ENCODE measurements at regions not wholly inside any gene's neighbourhood (a gene's known extent, or its start where the extent isn't known, plus 50 kb on each side); places are given as distances from the start of the nearest gene placed in this dataset.
A peak's percentile ranks its signal among the peaks of the same experiment; 100 is the strongest.

- no peak for TF ChIP-seq CTCF (IDR thresholded peaks at IDR 0.05)
- intact Hi-C loops (cut with DNase I): no loop called here
- Histone ChIP-seq H3K27ac (no peak overlapping the region), H3K9me3 (no peaks in the 10 kb centered on the region), H3K36me3 (no peaks in the 10 kb centered on the region), H3K27me3 (peaks cover 0 to 48% of the 10 kb centered on the region in 2 donors), H3K4me1 (no peaks in the 10 kb centered on the region), H3K4me3 (no peak overlapping the region)
- no peak for ATAC-seq
- peak in 1 of 4 donors; percentile 45 for DNase-seq
Measured at GRCh38 chr14:105898482-105899010, 372.2 kb downstream of the TMEM121 start.

- H3K4me3 ChIP-seq: no peak overlapping the region
- no peaks in the 10 kb centered on the region for H3K4me1 ChIP-seq
- no peaks in the 10 kb centered on the region for H3K36me3 ChIP-seq
- H3K9me3 ChIP-seq: no peaks in the 10 kb centered on the region
- ATAC-seq: no peak
- H3K27ac ChIP-seq: no peak overlapping the region
- H3K27me3 ChIP-seq: peaks cover 0 to 48% of the 10 kb centered on the region in 2 donors
- no peak for TF ChIP-seq CTCF (IDR thresholded peaks at IDR 0.05)
- intact Hi-C loops (cut with DNase I): no loop called here
- DNase-seq: peak in 1 of 4 donors; percentile 49
Measured at GRCh38 chr14:105899071-105899641, 372.8 kb downstream of the TMEM121 start.

- no peak for ATAC-seq
- H3K27me3 ChIP-seq: peaks cover 0 to 48% of the 10 kb centered on the region in 2 donors
- no peaks in the 10 kb centered on the region for H3K36me3 ChIP-seq
- no peaks in the 10 kb centered on the region for H3K9me3 ChIP-seq
- H3K4me3 ChIP-seq: no peak overlapping the region
- H3K27ac ChIP-seq: no peak overlapping the region
- no peaks in the 10 kb centered on the region for H3K4me1 ChIP-seq
- TF ChIP-seq CTCF (IDR thresholded peaks at IDR 0.05): no peak
- DNase-seq: peak in 1 of 4 donors; percentile 60
- intact Hi-C loops (cut with DNase I): no loop called here
Measured at GRCh38 chr14:105899657-105900397, 373.4 kb downstream of the TMEM121 start.

GRCh38 chr14:105900398-105901160, 374.2 kb downstream of the TMEM121 start:
- intact Hi-C loops (cut with DNase I): no loop called here
- H3K27me3 ChIP-seq: peaks cover 0 to 48% of the 10 kb centered on the region in 2 donors
- DNase-seq (peak in 1 of 4 donors; percentile 69), ATAC-seq (no peak)
- no peak overlapping the region for H3K27ac ChIP-seq
- no peaks in the 10 kb centered on the region for H3K9me3 ChIP-seq
- no peak for TF ChIP-seq CTCF (IDR thresholded peaks at IDR 0.05)
- H3K4me1 ChIP-seq: no peaks in the 10 kb centered on the region
- no peak overlapping the region for H3K4me3 ChIP-seq
- H3K36me3 ChIP-seq: no peaks in the 10 kb centered on the region

- peaks cover 0 to 48% of the 10 kb centered on the region in 2 donors for H3K27me3 ChIP-seq
- no peak overlapping the region for H3K27ac ChIP-seq
- intact Hi-C loops (cut with DNase I): no loop called here
- no peaks in the 10 kb centered on the region for H3K36me3 ChIP-seq
- H3K4me1 ChIP-seq: no peaks in the 10 kb centered on the region
- H3K4me3 ChIP-seq: no peak overlapping the region
- ATAC-seq: no peak
- DNase-seq: no peak
- no peak for TF ChIP-seq CTCF (IDR thresholded peaks at IDR 0.05)
- H3K9me3 ChIP-seq: no peaks in the 10 kb centered on the region
Measured at GRCh38 chr14:105901226-105901625, 374.8 kb downstream of the TMEM121 start.

Measured in left lung (tissue), 4 donors.